ENCODE measurements at regions not wholly inside any gene's neighbourhood (a gene's known extent, or its start where the extent isn't known, plus 50 kb on each side); places are given as distances from the start of the nearest gene placed in this dataset.

DNA sequence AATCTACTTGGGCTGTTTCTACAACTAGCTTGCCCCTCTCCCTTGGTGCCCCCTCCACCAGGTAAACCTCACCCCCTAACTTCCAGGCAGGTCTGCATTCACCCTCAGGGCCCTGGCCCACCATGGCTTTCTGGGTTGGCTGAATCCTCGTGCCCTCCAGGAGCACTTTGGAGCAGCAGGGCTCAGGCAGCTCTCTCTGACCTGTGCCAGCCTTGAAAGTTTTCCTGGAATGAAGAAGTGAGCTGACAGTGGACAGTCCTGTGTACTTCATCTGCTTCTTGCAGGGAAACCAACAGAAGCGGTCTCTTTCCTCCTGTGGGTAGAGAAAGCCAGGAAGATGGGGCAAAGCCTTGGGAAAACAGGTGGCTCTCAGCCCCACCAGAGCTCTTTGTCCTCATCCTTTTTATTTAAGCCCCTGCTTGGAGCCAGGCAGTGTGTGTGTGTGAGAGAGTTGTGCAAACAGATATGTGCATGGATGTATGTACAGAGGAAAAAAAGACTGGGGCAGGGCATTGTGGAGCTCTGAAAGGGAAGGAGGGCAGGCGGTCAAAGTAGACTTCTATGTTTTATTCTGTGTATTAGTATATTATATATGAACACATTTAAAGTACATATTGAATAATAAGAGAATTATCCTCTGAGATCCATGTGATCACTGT, 62.3 kb upstream of the SPRY4 start:
- TF ChIP-seq EZH2 (IDR thresholded peaks at IDR 0.05; ENCODE audit: borderline replicate concordance, insufficient read depth, low read length, poor library complexity, severe bottlenecking) = no peak
- TF ChIP-seq, protein P1, sequence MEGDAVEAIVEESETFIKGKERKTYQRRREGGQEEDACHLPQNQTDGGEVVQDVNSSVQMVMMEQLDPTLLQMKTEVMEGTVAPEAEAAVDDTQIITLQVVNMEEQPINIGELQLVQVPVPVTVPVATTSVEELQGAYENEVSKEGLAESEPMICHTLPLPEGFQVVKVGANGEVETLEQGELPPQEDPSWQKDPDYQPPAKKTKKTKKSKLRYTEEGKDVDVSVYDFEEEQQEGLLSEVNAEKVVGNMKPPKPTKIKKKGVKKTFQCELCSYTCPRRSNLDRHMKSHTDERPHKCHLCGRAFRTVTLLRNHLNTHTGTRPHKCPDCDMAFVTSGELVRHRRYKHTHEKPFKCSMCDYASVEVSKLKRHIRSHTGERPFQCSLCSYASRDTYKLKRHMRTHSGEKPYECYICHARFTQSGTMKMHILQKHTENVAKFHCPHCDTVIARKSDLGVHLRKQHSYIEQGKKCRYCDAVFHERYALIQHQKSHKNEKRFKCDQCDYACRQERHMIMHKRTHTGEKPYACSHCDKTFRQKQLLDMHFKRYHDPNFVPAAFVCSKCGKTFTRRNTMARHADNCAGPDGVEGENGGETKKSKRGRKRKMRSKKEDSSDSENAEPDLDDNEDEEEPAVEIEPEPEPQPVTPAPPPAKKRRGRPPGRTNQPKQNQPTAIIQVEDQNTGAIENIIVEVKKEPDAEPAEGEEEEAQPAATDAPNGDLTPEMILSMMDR (IDR thresholded peaks at IDR 0.05; ENCODE audit: poor library complexity, severe bottlenecking) = no peak
- TF ChIP-seq EP300 (conservative IDR thresholded peaks at IDR 0.05; ENCODE audit: poor library complexity, severe bottlenecking) = no peak
- no peak for TF ChIP-seq SMC3 (conservative IDR thresholded peaks at IDR 0.05; ENCODE audit: poor library complexity)
- no peak for TF ChIP-seq RAD21 (conservative IDR thresholded peaks at IDR 0.05)
- TF ChIP-seq POLR2AphosphoS5 (IDR thresholded peaks at IDR 0.05) = no peak

Data from neural cell (in vitro differentiated cells).